H9 (cell line): ENCODE measurements at regions not wholly inside any gene's neighbourhood (a gene's known extent, or its start where the extent isn't known, plus 50 kb on each side); places are given as distances from the start of the nearest gene placed in this dataset.

Experiments used
- DNase-seq: peaks from one replicate; pipeline ENCODE4 v3.0.0-alpha.2; 2017
- H2AFZ ChIP-seq: one replicate; pipeline ENCODE4 v1.6.1; 2013; ENCODE audit warnings: mild to moderate bottlenecking, low read length, control low read depth, moderate library complexity
- H2AK5ac ChIP-seq: 2 replicates; pipeline ENCODE4 v1.6.1; 2013; ENCODE audit warnings: low read length, control low read depth, mixed read lengths; ENCODE audit not compliant: insufficient read length
- H2BK120ac ChIP-seq: one replicate; pipeline ENCODE4 v1.6.1; 2013; ENCODE audit warnings: low read depth, mild to moderate bottlenecking, low read length, control low read depth, inconsistent platforms; ENCODE audit not compliant: poor library complexity, severe bottlenecking
- H2BK12ac ChIP-seq: 2 replicates; pipeline ENCODE4 v1.6.1; 2013; ENCODE audit warnings: low read length, control low read depth, mixed read lengths, low read depth; ENCODE audit not compliant: insufficient read length
- H2BK15ac ChIP-seq: 2 replicates; pipeline ENCODE4 v1.6.1; 2013; ENCODE audit warnings: low read depth, low read length, control low read depth
- H2BK20ac ChIP-seq: one replicate; pipeline ENCODE4 v1.6.1; 2013; ENCODE audit warnings: low read depth, mild to moderate bottlenecking, low read length, control low read depth, inconsistent platforms; ENCODE audit not compliant: poor library complexity, severe bottlenecking
- H2BK5ac ChIP-seq: 2 replicates; pipeline ENCODE4 v1.6.1; 2013; ENCODE audit warnings: low read length, control low read depth, mixed read lengths; ENCODE audit not compliant: insufficient read length
- H3K14ac ChIP-seq: 2 replicates; pipeline ENCODE4 v1.6.1; 2013; ENCODE audit warnings: low read length, control low read depth; ENCODE audit not compliant: insufficient read depth
- H3K18ac ChIP-seq: 2 replicates; pipeline ENCODE4 v1.6.1; 2013; ENCODE audit warnings: low read depth, mild to moderate bottlenecking, mixed read lengths, low read length, control low read depth; ENCODE audit not compliant: insufficient read length
- H3K23ac ChIP-seq: 2 replicates; pipeline ENCODE4 v1.6.1; 2013; ENCODE audit warnings: low read length, control low read depth, mixed read lengths, low read depth; ENCODE audit not compliant: insufficient read length
- H3K23me2 ChIP-seq: 2 replicates; pipeline ENCODE4 v1.6.1; 2013; ENCODE audit warnings: low read depth, mild to moderate bottlenecking, mixed read lengths, low read length, control low read depth; ENCODE audit not compliant: insufficient read length, poor library complexity, severe bottlenecking
- H3K27ac ChIP-seq: 2 replicates; pipeline ENCODE4 v1.5.1; 2013; ENCODE audit warnings: low read length, control low read depth, mixed read lengths, low read depth; ENCODE audit not compliant: insufficient read length
- H3K27me3 ChIP-seq: 2 replicates; pipeline ENCODE4 v1.6.1; 2013; ENCODE audit warnings: low read length, control low read depth, inconsistent platforms; ENCODE audit not compliant: insufficient read depth
- H3K4ac ChIP-seq: 2 replicates; pipeline ENCODE4 v1.6.1; 2013; ENCODE audit warnings: low read depth, mild to moderate bottlenecking, control low read depth, inconsistent platforms, low read length, moderate library complexity
- H3K4me1 ChIP-seq: 2 replicates; pipeline ENCODE4 v1.6.1; 2013; ENCODE audit warnings: low read length, control low read depth, inconsistent platforms; ENCODE audit not compliant: insufficient read depth
- H3K4me2 ChIP-seq: 2 replicates; pipeline ENCODE4 v1.6.1; 2013; ENCODE audit warnings: low read length, control low read depth, mixed read lengths; ENCODE audit not compliant: insufficient read length, insufficient read depth
- H3K56ac ChIP-seq: 2 replicates; pipeline ENCODE4 v1.6.1; 2013; ENCODE audit warnings: low read depth, mild to moderate bottlenecking, mixed read lengths, low read length, control low read depth; ENCODE audit not compliant: insufficient read length
- H3K79me1 ChIP-seq: 2 replicates; pipeline ENCODE4 v1.6.1; 2013; ENCODE audit warnings: low read depth, mild to moderate bottlenecking, moderate library complexity, low read length, control low read depth, inconsistent platforms; ENCODE audit not compliant: insufficient read depth, poor library complexity, severe bottlenecking
- H3K79me2 ChIP-seq: 2 replicates; pipeline ENCODE4 v1.6.1; 2013; ENCODE audit warnings: low read length, control low read depth, inconsistent platforms; ENCODE audit not compliant: insufficient read depth
- H3K9ac ChIP-seq: 2 replicates; pipeline ENCODE4 v1.6.1; 2013; ENCODE audit warnings: low read length, control low read depth, mixed read lengths; ENCODE audit not compliant: insufficient read length; ENCODE audit errors: extremely low read depth
- H3K9me3 ChIP-seq: one replicate; pipeline ENCODE4 v1.6.1; 2013; ENCODE audit warnings: low read depth, low read length, inconsistent platforms; ENCODE audit not compliant: control insufficient read depth
- H3T11ph ChIP-seq: one replicate; pipeline ENCODE4 v1.6.1; 2013; ENCODE audit warnings: mild to moderate bottlenecking, low read length, control low read depth, inconsistent platforms
- H4K20me1 ChIP-seq: one replicate; pipeline ENCODE4 v1.6.1; 2013; ENCODE audit not compliant: control insufficient read depth, insufficient read length, insufficient read depth
- H4K5ac ChIP-seq: 2 replicates; pipeline ENCODE4 v1.6.1; 2013; ENCODE audit warnings: low read depth, mild to moderate bottlenecking, mixed read lengths, low read length, control low read depth; ENCODE audit not compliant: insufficient read length
- H4K8ac ChIP-seq: replicated peaks from 2 replicates; pipeline ENCODE4 v1.6.1; 2013; ENCODE audit warnings: low read length, control low read depth, mixed read lengths, low read depth; ENCODE audit not compliant: insufficient read length
- H4K91ac ChIP-seq: 2 replicates; pipeline ENCODE4 v1.6.1; 2013; ENCODE audit warnings: low read depth, mild to moderate bottlenecking, moderate library complexity, mixed read lengths, low read length, control low read depth; ENCODE audit not compliant: insufficient read length
- H3K27ac Mint-ChIP-seq, 3 experiments: 2 replicates in 2 of 3; 3 replicates in 1 of 3; pipeline ENCODE4 v1.8.0; 2020 to 2021; ENCODE audit warnings: mixed read lengths in 3 of 3, mild to moderate bottlenecking in 1 of 3, moderate library complexity in 1 of 3
- H3K27me3 Mint-ChIP-seq: 2 replicates; pipeline ENCODE4 v1.8.0; 2021; ENCODE audit warnings: low read depth, mild to moderate bottlenecking, moderate library complexity, mixed read lengths
- H3K36me3 Mint-ChIP-seq, 3 experiments: 2 replicates in 2 of 3; 3 replicates in 1 of 3; pipeline ENCODE4 v1.8.0; 2020 to 2021; ENCODE audit warnings: low read depth in 3 of 3, mixed read lengths in 3 of 3; ENCODE audit not compliant: insufficient read depth in 1 of 3
- H3K4me1 Mint-ChIP-seq, 2 experiments: 2 replicates each; pipeline ENCODE4 v1.8.0; 2020; ENCODE audit warnings: mixed read lengths in 2 of 2
- H3K4me3 Mint-ChIP-seq, 2 experiments: 2 replicates in 1 of 2; 3 replicates in 1 of 2; pipeline ENCODE4 v1.8.0; 2020 to 2021; ENCODE audit warnings: mild to moderate bottlenecking in 2 of 2, mixed read lengths in 2 of 2, moderate library complexity in 1 of 2
- H3K9me3 Mint-ChIP-seq, 2 experiments: 2 replicates in 1 of 2; 3 replicates in 1 of 2; pipeline ENCODE4 v1.8.0; 2020; ENCODE audit warnings: mild to moderate bottlenecking in 2 of 2, mixed read lengths in 2 of 2, moderate library complexity in 1 of 2
- WGBS: extraction: QIAGEN DNeasy Blood & Tissue Kit; methylation state at CpG from one replicate; pipeline ENCODE4 v1.1.7; 2013; ENCODE audit warnings: missing lambda C conversion rate, low lambda C conversion rate, mixed read lengths; ENCODE audit not compliant: insufficient read length; ENCODE audit errors: extremely low coverage; 5-methylcytosine and 5-hydroxymethylcytosine counted together
- TF ChIP-seq, protein P1 (sequence below): fragments of 200-600 bp; sonication (generic); conservative IDR thresholded peaks from 3 replicates; pipeline ENCODE4 v1.8.0; 2021; ENCODE audit warnings: antibody characterized with exemption, mild to moderate bottlenecking

- TF ChIP-seq, protein P1, sequence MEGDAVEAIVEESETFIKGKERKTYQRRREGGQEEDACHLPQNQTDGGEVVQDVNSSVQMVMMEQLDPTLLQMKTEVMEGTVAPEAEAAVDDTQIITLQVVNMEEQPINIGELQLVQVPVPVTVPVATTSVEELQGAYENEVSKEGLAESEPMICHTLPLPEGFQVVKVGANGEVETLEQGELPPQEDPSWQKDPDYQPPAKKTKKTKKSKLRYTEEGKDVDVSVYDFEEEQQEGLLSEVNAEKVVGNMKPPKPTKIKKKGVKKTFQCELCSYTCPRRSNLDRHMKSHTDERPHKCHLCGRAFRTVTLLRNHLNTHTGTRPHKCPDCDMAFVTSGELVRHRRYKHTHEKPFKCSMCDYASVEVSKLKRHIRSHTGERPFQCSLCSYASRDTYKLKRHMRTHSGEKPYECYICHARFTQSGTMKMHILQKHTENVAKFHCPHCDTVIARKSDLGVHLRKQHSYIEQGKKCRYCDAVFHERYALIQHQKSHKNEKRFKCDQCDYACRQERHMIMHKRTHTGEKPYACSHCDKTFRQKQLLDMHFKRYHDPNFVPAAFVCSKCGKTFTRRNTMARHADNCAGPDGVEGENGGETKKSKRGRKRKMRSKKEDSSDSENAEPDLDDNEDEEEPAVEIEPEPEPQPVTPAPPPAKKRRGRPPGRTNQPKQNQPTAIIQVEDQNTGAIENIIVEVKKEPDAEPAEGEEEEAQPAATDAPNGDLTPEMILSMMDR, result no peak
- H3K27me3 Mint-ChIP-seq, result no peaks in the 10 kb centered on the region
- Histone ChIP-seq H2BK120ac (no peak overlapping the region), H3K14ac (no peak overlapping the region), H2BK5ac (no peak overlapping the region), H3K18ac (no peak overlapping the region), H4K20me1 (no peaks in the 10 kb centered on the region), H3K79me1 (no peaks in the 10 kb centered on the region), H3K79me2 (no peaks in the 10 kb centered on the region), H3K23ac (no peak overlapping the region), H3K4ac (no peak overlapping the region), H3K23me2 (no peaks in the 10 kb centered on the region), H3K4me1 (no peaks in the 10 kb centered on the region), H2BK12ac (no peak overlapping the region), H3T11ph (no peak overlapping the region), H3K56ac (no peak overlapping the region), H4K5ac (no peak overlapping the region), H3K9ac (no peak overlapping the region), H2AK5ac (no peak overlapping the region), H2AFZ (no peak overlapping the region), H4K8ac (no peak overlapping the region), H2BK15ac (no peak overlapping the region), H3K27ac (no peak overlapping the region), H3K4me2 (no peak overlapping the region), H3K27me3 (no peaks in the 10 kb centered on the region), H4K91ac (no peak overlapping the region), H3K9me3 (no peaks in the 10 kb centered on the region), H2BK20ac (no peak overlapping the region)
- no peak overlapping the region for H3K4me3 Mint-ChIP-seq
- no peaks in the 10 kb centered on the region for H3K36me3 Mint-ChIP-seq
- H3K4me1 Mint-ChIP-seq, result peaks cover 19 to 25% of the 10 kb centered on the region in 2 experiments
- H3K27ac Mint-ChIP-seq, result no peak overlapping the region
- H3K9me3 Mint-ChIP-seq, result no peaks in the 10 kb centered on the region
- no CpG with 5 or more reads among the region's 2 CpGs for WGBS
- no peak for DNase-seq
These were observed 149.0 kb upstream of the ARID2 start for GRCh38 chr12:45580356-45580969.
